ENCODE measurements at regions not wholly inside any gene's neighbourhood (a gene's known extent, or its start where the extent isn't known, plus 50 kb on each side); places are given as distances from the start of the nearest gene placed in this dataset.

DNA sequence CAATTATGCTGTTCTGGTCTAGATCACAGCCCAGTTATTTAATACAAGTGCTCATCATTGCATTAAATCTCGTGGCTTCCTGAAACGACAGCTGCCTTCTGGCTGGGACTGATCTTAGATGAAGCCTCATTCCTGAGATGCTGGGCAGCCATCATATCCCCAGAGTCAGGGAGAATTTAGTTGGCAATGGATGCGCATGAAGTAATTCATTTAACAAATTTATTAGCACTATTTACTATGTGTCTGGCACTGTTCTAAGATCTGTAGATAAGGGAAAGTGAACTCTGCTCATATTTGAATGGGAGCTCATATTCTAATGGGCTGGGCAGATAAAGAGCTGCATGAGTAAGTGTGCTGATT, 244.7 kb downstream of the KCNS3 start:
- DNase-seq, result no peak

DNA sequence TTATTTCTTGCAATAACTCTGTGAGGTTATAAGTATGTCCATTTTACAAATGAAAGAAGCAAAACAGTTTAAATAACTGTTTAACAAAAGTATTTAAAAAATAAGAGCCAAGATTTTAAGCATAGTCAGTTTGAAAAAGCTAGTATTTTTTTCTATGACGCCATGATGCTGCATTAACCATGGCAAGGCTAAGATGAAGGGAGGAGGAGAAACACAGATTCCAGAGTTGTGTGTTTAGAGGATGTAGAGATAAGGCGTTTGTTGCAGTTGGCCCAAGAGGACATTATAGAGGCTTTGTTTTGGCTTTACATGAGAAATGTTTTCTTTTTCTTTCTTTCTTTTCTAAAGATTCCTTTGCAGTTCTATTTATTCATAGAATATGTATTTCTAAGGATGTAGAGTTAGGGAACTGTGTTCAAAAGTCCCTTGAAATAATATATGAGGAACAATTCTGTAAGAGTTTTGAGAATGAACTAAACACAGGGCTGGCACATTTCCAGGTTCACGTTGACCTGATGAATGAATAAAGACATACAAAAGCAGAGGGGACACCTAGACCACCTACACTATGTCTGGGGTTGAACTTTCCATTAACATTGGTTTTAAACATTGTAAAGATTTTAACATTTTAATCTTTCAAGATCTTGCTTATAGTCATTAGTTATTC, 244.2 kb downstream of the KCNS3 start:
- DNase-seq, result no peak

DNA sequence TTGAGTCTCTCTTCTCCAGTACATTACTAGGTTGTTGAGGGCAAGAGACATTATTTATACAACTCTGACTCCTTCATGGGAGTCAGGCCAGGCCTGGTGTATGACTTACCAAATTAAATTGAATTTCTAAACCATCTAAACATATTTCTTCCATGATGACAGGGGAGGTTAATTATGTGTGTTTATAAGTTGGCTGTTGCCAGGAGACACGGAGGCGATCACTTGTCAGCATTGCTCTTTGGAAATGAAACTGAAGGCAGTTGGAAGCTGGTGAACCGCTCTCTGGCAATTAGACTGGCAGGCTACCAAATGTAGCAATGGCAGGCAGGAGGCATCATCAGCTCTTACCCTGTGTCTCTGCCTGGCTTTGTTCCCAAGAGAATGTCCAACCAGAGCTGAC, 241.4 kb downstream of the KCNS3 start:
- DNase-seq, result no peak

DNA sequence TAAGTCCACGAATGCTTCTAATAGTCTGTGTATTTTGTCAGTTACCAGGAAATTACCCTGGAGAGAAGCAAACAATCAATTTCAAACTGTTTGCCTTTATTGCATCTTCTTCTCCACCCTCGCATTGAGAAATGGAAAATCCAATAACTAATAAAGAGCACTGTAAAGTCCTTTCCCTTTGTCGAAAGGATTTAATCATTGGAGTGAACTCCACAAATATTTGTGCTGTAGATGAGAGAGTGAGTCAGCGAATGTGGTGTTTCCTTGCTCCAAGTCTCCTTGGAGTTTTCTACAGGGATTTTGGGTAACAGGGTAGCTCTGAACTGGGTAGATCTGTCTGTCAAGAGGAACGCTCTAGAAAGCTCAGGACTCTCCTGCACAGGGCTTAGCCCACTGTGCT, 240.2 kb downstream of the KCNS3 start:
- no peak for DNase-seq

DNA sequence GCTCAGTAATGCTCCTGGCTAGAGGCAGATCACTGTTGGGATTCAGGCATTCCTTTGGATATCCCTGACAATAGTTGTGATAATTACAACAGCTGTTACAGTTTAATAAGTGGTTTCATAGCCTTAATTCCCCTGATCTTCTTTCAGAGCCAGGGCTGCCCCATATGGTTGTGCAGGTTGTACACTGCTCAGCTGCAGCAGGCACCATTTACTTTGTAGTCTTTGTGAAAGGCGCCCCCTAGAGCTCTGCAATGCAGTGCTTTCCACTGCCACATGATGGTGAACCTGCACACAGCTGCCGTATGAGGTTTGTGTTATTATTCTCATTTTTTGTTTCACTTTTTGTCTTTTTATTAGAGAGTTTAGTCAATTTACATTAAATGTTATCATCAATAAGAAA, 239.1 kb downstream of the KCNS3 start:
- peak; percentile 19 for DNase-seq

DNA sequence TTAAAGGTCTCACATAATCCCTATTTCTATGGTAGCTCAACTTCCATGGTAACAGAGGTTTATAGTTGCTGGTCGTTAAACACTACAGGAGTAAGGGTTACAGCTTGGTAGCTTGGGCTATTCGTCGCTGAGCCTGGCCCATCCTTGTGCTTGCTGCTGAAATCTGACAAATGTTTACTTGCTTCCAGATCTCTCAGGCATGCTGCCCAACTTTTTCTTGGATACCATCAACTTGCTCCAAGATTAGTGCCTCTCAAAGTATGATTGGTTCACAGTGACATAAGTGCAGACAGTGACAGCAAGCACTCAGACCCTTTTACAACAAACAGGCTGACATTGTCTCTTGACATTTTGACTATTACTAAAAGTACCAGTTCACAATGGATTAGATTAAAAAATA, 231.8 kb downstream of the KCNS3 start:
- no peak for DNase-seq

DNA sequence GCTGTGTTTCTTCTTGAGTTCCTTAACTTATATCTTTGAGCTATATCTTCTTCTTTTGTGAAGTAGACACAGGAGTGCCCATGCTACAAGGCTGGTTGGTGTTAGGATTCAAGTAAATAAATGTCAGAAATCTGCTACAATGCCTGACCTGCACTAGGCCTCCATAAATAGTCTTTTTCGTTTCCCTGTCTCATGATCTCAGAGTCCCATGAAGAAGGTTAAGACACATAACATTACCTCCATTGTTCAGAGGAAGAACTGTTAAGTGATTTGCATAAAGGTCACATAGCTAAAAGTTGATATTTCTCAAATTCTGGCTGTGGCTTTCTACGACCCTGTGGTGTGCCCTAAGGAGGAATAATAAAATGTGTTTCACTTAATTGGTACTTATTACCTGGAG, 228.4 kb downstream of the KCNS3 start:
- DNase-seq, result no peak

DNA sequence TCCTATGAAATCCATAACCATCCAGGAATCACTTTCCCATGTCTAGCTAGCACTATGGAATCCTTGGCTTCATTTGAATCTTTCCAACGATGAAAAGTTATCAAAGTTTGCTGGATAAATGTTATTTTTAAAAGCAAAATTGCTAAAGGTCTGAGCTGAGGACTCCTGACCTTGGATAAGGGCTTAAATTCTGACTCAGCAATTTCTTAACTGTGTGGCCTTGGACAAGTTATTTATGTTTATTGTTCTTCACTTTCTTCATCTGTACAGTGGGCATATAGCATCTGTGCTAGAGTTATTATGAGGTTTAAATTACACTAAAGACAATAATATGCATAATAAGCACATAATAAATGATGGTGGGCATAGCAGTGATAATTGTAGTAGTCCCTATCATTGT, 227.5 kb downstream of the KCNS3 start:
- DNase-seq, result no peak

DNA sequence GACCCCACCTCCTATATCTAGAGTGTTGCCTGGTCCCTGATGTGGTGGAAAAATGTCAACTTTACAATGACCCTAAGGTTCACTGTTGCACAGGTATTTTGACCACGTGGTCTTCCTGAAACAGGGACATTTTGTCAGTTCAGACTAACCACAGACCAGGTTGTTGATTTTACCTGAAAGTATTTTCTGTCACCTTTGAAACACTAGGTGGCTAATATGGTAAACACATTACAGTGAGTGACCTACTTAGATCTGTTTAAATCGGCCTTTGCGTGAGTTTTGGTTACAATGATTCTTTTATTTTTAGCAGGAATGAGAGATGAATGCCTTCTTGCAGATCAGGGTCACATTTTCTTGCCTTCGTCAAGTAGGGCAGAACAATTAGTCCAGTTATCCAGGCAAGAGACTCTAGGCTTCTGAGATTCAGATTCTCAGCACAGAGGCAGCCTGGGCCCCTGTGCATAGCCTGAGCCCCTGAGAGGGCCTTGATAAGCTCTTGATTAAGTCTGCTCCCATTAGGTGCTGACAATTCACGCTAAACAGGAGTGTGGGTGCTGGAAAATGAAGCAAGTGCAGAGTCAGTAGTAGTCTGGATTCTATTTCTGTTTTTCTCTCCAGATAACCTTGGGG, 226.2 kb downstream of the KCNS3 start:
- DNase-seq, result no peak

DNA sequence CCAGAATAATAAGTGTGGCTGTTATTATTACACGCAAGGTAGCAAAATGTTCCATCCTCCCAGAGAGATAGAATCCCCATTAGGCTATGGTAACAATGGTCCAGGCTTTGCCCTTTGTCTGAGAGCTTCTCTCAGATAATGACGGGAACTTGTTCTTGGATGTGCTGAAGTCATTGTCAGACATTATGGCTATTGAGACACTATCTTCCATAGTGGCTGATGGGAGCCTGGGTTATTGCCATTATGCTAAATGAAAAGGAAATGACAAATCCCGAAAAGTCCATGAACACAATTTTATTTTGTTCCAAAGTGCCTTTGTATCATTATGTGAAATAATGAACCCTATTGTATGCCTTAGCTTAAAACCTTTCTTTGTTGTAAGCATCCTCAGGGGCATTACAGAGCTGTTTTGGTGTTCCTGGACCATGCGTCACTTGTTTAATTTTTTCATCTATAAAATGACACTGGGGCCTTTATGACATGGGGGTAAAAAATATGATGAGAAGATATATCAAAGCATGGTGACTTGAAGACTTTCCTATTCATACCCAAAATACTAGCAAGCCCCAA, 218.5 kb downstream of the KCNS3 start:
- no peak for DNase-seq

DNA sequence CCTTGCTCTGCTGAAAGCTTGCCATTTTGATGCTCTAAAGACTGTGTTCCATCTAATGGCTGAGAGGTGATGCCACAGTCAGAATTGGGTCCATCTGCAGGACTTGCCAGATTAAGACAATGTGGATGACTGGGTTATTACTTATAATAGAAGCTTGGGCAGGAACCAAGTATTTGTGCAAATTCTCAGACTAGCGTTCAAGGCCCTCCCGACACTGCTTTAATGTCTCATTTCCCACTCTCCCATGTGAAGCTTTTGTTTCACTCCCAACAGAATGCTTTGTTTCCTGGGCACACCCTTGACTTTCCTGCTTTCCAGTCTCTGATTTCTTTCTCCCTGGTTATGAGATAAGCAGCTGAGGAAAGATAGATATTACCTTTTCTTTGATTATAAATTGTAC, 215.8 kb downstream of the KCNS3 start:
- DNase-seq, result no peak

DNA sequence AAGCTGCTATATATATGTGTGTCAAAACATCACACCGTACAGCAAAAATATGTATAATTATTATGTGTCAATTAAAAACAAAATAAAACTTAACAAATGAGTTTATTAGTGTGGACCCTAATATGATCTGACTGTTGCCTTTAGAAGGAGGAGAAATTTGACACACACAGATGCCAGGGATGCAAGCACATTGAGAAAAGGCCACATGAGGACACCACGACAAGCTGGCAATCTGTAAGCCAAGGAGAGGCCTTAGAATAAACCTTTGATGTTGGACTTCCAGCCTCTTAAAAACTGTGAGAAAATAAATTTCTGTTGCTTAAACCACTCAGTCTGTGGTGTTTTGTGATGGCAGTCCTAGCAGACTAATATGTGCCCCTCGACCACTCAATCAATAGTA, 214.7 kb downstream of the KCNS3 start:
- DNase-seq, result no peak

DNA sequence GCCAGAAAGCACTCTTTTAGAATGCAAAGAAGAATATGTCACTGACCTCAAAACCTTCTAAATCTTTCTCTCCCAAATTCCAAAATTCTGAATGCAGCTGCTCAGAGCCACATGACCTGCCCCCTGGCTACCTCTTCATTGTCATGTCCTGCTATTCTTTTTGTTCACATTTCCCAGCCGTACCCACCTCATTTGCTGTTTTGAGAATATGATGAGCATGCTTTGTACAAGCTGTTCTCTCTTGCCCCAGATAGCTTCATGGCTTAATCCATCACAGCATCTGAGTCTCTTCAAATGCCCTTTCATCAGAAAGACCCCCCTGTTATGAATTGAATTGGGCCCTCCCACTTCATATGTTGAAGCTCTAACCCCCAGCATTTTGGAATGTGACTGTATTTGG, 214.3 kb downstream of the KCNS3 start:
- DNase-seq, result no peak

DNA sequence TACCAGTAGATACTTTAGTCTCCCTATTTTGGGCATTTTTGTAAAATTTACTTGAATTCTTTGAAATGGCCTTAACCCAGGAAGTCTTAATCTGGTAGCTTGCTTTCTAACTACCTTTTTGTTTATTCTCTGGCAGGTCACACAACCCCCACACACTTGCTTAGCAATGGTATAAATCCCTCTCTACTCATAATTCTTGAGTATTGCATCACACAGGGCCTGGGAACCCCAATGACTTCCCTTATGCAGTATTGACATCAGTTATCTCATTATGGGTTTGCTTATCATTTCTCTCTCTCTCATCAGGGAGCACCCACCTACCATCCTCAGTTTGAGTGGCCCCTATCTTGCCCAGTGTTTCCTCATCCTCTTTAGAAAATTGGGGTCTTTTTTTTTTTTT, 207.1 kb downstream of the KCNS3 start:
- DNase-seq, result no peak

DNA sequence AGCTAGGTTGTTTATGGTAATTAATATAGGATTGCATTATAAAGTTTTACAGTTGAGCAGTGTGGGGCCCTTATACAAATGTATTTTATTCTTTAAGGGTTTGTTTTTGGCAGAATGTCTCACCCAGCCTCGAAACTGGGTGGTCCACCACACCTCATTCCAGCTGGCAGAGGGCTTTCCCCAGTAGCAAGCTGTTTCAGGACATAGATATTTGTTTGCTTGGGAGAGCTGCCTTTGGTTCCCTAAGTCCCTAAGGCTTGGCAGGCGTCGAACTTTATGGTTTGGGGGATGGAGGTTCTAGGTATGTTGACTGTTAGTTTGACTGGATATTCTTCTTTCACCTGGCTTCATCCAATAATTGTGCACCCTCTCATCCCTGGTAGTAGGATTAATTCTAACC, 205.9 kb downstream of the KCNS3 start:
- DNase-seq, result no peak

DNA sequence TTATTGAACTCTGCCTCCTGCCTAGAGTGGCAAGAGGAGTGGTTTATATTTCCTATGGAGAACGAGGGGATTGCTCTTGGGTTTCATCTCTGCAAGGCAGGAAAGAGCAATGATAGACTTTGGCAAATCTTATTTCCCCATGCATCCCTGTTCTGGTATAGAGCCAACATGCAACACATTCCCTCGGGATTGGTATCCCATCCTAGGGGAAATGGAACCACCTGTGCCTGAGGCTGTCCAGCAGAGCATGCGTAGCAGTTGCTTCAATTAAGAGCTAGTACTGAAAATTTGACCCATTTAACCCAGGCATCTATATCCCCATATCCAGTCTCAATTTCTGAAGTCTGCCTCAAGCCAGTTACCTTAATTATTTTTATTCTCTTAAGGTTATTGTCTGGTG, 205.3 kb downstream of the KCNS3 start:
- no peak for DNase-seq

DNA sequence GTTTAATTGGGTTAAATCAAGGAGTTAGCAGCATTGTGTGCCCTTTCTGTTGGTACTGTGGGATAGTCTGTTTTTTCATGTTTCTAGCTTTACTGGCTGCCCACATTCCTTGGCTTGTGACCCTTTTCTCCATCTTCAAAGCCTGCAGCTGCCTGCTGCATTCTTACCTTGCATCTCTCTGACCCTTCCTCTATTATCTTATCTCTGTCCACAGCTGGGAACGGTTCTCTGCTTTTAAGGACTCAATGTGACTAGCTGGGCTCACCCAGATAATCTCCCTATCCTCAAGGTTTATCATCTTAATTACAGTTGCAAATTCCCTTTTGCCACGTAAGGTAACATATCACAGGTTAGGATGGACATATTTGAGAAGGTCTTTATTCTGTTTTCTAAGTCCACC, 199.7 kb downstream of the KCNS3 start:
- no peak for DNase-seq

DNA sequence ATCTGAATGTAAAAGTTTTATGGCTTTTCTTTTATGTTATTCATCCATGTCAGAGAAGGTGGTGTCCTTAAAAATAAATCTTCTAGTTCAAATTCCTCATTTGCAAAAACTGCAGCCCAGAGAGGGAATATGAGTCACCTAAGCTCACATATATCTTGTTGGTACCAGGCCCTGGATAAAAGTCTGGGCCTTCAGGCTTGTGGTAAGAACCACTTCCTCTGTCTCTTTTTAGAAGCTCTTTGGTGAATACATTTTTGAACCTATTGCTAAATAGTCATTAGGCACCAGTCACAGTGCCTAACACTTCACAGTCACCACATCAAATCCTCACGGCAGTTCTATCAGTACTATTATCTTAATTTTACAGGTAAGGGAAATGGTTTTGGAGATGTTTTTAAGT, 199.2 kb downstream of the KCNS3 start:
- DNase-seq, result peak; percentile 57

DNA sequence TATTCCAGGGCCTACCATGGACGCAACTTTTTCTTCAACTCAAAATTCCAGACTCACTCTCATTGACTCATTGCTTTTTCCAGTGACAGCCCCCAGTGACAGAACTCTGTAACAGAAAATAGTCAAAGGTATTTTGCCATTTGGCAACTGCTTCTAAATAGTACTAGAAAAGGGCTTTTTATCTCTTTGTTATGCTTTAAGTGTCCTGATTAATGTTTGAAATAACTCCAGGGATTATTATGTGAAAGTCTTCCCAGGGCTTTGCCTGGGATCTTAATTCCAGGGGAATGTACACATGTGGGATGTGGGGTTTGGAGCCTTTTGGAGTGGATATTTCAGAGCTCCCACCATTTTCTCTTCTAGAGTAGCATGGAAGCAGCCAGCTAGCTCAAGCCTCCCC, 198.8 kb downstream of the KCNS3 start:
- no peak for DNase-seq

DNA sequence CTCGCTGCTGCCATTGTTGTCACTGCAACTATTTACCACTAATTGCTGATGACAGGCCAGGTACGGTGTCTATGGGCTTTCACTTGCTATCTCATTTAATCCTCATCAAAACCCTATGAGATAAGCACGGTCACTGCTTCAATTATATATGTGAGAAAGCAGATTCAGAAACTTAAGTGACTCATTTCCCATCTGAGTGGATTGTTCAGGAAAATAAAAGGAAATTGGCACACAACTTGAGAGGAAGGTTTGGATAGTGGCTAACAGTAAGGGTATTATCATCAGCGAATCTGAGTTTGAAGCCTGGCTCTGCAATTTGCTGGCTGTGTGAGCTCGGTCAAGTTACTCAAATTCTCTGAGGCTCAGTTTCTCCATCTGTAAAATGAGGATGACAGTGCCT, 196.0 kb downstream of the KCNS3 start:
- DNase-seq, result no peak

DNA sequence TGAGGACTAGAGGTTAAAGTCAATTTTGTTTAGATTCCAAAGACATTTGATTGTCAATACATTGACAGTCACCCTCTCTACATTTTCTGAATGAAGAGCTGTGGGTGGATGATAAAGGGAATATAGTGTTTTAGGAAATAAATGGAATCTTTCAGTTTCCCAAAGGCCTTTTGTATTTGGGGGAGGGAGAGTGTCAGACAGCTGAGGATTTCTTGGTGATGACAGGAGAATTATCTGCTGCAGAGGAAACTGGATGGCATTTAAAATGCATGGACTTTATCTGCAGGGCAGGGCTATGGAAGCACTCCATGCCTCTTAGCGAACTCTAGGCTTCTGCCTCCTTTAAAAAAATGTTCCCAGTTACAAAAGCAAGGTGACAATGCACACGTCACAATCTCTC, 195.1 kb downstream of the KCNS3 start:
- DNase-seq, result no peak

DNA sequence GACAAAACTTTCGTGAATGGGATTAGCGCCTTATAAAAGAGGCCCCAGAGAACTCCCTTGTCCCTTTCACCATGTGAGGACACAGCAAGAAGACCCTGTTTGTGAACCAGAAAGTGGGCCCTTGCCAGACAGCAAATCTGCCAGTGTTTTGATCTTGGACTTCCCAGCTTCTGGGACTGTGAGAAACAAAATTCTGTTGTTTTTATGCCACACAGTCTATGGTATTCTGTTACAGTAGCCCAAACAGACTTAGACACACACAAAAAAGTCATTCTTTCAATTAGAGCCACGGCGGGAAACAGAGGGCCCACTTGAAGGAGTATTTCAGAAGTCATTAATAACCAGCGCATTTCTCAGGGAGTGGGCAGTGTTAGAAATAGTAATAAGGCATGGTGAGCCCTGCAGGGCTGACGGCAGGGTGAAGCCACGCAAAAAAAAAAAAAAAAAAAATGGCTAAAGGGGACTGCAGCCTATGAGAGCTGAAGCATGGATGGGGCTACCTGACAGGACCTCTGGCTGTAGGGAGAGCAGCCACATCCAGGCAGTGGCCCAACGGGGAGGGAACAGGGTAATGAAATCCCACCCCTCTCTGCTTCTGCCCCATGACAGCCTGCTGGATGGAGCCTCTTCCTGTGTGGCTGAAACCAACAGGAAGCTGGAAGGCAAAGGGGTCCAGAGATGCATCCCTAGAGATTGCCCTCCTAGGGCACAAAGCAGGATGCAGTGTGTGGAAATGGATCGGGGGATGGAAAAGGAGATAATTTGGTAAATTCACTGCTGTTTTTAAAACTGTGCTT, 189.3 kb downstream of the KCNS3 start:
- no peak for DNase-seq

DNA sequence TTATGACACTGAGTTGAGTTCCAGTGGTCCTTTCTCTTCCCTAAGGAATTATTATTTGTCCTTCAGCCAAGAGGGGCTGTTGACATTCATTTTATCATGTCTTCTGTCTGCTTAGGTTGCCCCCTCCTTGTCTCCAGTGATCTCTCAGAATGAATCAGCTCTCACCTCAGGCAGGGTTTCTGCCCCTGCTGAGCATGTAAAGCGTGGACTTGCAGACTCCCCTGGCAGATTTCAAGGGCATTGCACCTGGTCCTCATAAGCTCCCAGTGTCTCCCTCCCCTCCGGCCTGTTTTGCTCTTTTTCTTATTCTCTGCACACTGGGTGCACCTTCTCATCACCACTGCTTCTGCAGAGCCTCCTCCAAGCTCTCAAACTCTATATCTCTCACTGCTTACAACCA, 188.4 kb downstream of the KCNS3 start:
- DNase-seq, result no peak

DNA sequence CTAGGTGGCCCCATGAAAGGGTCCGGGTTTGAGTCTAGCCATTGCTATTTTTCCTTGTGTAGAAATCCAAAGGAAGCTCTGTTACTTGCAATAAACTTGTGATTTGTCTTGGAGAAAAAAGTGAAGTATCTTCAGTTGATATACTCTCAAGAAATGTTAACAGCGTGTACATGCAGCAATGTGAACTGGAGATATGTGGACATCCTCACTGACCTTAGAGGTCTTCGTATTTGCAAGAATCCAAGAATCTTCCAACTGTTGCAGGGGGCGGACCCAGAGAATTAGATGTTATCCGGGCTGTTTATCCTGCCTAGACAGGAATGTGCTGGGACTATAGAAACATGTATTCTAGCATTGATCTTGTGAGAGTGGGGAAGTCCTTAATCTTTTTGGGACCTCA, 187.6 kb downstream of the KCNS3 start:
- DNase-seq, result no peak
